ENCODE measurements at regions not wholly inside any gene's neighbourhood (a gene's known extent, or its start where the extent isn't known, plus 50 kb on each side); places are given as distances from the start of the nearest gene placed in this dataset.
"Not testable (repeated sequence)": the region's sequence is repeated elsewhere in the genome, so short reads cannot be mapped to it uniquely, and the experiment has no call there.

DNA sequence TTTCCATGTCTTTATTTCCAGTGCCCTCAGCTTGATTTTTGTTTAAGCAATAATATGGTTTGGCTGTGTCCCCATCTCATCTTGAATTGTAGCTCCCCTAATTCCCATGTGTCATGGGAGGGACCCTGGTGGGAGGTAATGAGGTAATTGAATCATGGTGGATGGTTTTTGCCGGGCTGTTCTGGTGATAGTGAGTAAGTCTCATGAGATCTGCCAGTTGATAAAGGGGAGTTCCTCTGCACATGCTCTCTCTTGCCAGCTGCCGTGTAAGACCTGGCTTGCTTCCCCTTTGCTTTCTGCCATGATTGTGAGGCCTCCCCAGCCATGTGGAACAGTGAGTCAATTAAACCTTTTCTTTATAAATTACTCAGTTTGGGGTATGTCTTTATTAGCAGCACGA, 559.6 kb upstream of the ADAMTS5 start:
- ATAC-seq (no peak), DNase-seq (no peak)
- Histone ChIP-seq H3K4me3 (no peak overlapping the region), H3K4me1 (no peaks in the 10 kb centered on the region), H3K36me3 (replicated peaks in 1 of 2; ENCODE audit: insufficient read depth in 1 of 2, low read depth in 2 of 2) (no peaks in the 10 kb centered on the region), H3K27me3 (no peaks in the 10 kb centered on the region), H3K9me3 (no peaks in the 10 kb centered on the region), H3K27ac (no peak overlapping the region)
- intact Hi-C loops (cut with DNase I): no loop called here
- WGBS, 2 donors: 80 to 81% methylated on average over 3 of the region's 3 CpGs
- TF ChIP-seq POLR2A (IDR thresholded peaks at IDR 0.05): no peak
- TF ChIP-seq, protein P1, sequence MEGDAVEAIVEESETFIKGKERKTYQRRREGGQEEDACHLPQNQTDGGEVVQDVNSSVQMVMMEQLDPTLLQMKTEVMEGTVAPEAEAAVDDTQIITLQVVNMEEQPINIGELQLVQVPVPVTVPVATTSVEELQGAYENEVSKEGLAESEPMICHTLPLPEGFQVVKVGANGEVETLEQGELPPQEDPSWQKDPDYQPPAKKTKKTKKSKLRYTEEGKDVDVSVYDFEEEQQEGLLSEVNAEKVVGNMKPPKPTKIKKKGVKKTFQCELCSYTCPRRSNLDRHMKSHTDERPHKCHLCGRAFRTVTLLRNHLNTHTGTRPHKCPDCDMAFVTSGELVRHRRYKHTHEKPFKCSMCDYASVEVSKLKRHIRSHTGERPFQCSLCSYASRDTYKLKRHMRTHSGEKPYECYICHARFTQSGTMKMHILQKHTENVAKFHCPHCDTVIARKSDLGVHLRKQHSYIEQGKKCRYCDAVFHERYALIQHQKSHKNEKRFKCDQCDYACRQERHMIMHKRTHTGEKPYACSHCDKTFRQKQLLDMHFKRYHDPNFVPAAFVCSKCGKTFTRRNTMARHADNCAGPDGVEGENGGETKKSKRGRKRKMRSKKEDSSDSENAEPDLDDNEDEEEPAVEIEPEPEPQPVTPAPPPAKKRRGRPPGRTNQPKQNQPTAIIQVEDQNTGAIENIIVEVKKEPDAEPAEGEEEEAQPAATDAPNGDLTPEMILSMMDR (IDR thresholded peaks at IDR 0.05): no peak

DNA sequence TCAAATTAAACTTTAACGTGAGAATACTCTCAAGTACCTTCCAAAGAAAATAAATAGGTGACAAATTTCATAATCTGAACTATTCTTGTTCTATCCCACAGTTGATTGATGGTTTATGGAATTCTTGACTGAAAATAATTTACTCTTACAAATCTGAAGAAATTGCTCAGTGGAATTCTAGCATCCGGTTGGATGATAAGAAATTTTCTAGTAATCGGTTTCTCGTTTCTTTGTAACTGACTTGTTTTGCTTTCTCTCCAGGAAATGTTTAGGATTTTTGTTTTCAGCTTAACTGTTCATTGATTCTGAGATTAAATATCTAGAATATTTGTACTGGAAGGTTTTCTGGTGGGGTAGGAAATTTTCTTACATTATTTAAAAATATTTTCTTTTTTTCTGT, 558.9 kb upstream of the ADAMTS5 start:
- TF ChIP-seq POLR2A (IDR thresholded peaks at IDR 0.05): no peak
- TF ChIP-seq, protein P1 (IDR thresholded peaks at IDR 0.05): no peak
- intact Hi-C loops (cut with DNase I): no loop called here
- ATAC-seq (no peak), DNase-seq (no peak)
- H3K27me3 ChIP-seq: no peaks in the 10 kb centered on the region
- no peaks in the 10 kb centered on the region for H3K36me3 ChIP-seq (replicated peaks in 1 of 2; ENCODE audit: insufficient read depth in 1 of 2, low read depth in 2 of 2)
- H3K4me1 ChIP-seq: no peaks in the 10 kb centered on the region
- H3K4me3 ChIP-seq: no peak overlapping the region
- no peaks in the 10 kb centered on the region for H3K9me3 ChIP-seq
- 50% methylated on average over 4 of the region's 4 CpGs for WGBS, 2 donors
- no peak overlapping the region for H3K27ac ChIP-seq

DNA sequence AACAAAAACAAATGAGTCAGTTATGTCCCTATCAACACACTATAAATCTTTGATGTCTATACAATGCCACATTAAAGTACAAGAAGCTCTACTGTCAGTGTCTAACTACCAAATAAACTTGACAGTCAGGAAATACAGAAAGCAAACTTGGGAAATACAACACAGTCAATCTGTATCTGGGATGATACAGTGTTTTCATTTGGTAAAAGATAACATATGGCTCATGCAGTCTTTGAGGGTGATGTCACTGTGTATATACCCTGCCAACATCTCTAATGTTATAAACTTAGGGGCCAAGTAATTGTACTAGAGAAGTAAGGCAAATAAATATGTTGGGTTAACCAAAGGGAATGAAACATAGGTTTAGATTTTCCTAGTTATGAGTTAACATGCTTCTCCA, 552.5 kb upstream of the ADAMTS5 start:
- H3K27ac ChIP-seq: no peak overlapping the region
- intact Hi-C loops (cut with DNase I): no loop called here
- no peak for TF ChIP-seq POLR2A (IDR thresholded peaks at IDR 0.05)
- TF ChIP-seq, protein P1 (IDR thresholded peaks at IDR 0.05): no peak
- H3K27me3 ChIP-seq: no peaks in the 10 kb centered on the region
- DNase-seq (no peak), ATAC-seq (no peak)
- no peaks in the 10 kb centered on the region for H3K36me3 ChIP-seq (replicated peaks in 1 of 2; ENCODE audit: insufficient read depth in 1 of 2, low read depth in 2 of 2)
- no peak overlapping the region for H3K4me3 ChIP-seq
- no peaks in the 10 kb centered on the region for H3K4me1 ChIP-seq
- no peaks in the 10 kb centered on the region for H3K9me3 ChIP-seq

GRCh38 chr21:27517177-27517576, 550.3 kb upstream of the ADAMTS5 start:
- H3K36me3 ChIP-seq (replicated peaks in 1 of 2; ENCODE audit: insufficient read depth in 1 of 2, low read depth in 2 of 2); H3K27me3 ChIP-seq; H3K9me3 ChIP-seq; DNase-seq; ATAC-seq; intact Hi-C loops (cut with DNase I); H3K4me1 ChIP-seq; H3K27ac ChIP-seq; H3K4me3 ChIP-seq: not testable (repeated sequence)
- WGBS, 2 donors: 62 to 79% methylated on average over 2 of the region's 2 CpGs

- intact Hi-C loops (cut with DNase I): no loop called here
- H3K27me3 ChIP-seq: no peaks in the 10 kb centered on the region
- H3K4me1 ChIP-seq: no peaks in the 10 kb centered on the region
- H3K4me3 ChIP-seq: no peak overlapping the region
- ATAC-seq (no peak), DNase-seq (no peak)
- H3K36me3 ChIP-seq (replicated peaks in 1 of 2; ENCODE audit: insufficient read depth in 1 of 2, low read depth in 2 of 2): no peaks in the 10 kb centered on the region
- no peak overlapping the region for H3K27ac ChIP-seq
- H3K9me3 ChIP-seq: no peaks in the 10 kb centered on the region
- TF ChIP-seq, protein P1 (IDR thresholded peaks at IDR 0.05): no peak
- TF ChIP-seq POLR2A (IDR thresholded peaks at IDR 0.05): no peak
Measured at GRCh38 chr21:27515676-27516075, 548.8 kb upstream of the ADAMTS5 start.
